Endothelial cell of umbilical vein (primary cell): ENCODE measurements at regions not wholly inside any gene's neighbourhood (a gene's known extent, or its start where the extent isn't known, plus 50 kb on each side); places are given as distances from the start of the nearest gene placed in this dataset.
A peak's percentile ranks its signal among the peaks of the same experiment; 100 is the strongest.

Experiments
- BruUV-seq: library from RNA; stranded (reverse); fragments of 400-500 nt; replicated peaks from 2 replicates; lab custom pipeline; 2021; lab: Mats Ljungman, UMichigan
- CTCF ChIA-PET: fragments of 300-600, 350-600 bp; sonication (Branson Sonifier 250); formaldehyde crosslinking; loops from one replicate; lab custom pipeline; 2021; ENCODE audit warnings: antibody characterized with exemption, inconsistent platforms; lab: Charles Lee
- POLR2A ChIA-PET: fragments of 300-600, 350-600 bp; sonication (Branson Sonifier 250); formaldehyde crosslinking; loops from one replicate; lab custom pipeline; 2021; ENCODE audit warnings: antibody characterized with exemption, inconsistent platforms; lab: Charles Lee
- DNase-seq: peaks from one replicate; pipeline ENCODE4 v3.0.0-alpha.2; 2011; ENCODE audit warnings: low read depth, low spot score
- FAIRE-seq: peaks from 2 replicates; lab custom pipeline; 2011; peaks lifted over from hg19 to GRCh38; lab: Jason Lieb, UNC
- H2AFZ ChIP-seq: 2 replicates; pipeline ENCODE4 v1.6.0; 2012; ENCODE audit warnings: low read depth, low read length, control low read depth, inconsistent platforms
- H3K27ac ChIP-seq: 2 replicates; pipeline ENCODE4 v1.5.1; 2011; ENCODE audit warnings: low read depth, mild to moderate bottlenecking, control low read depth, low read length, moderate library complexity; ENCODE audit not compliant: insufficient read depth
- H3K27me3 ChIP-seq, 2 experiments: 2 replicates each; pipeline versions ENCODE4 v1.6.0 to v1.6.1; 2011; ENCODE audit warnings: low read length in 2 of 2, mixed read lengths in 1 of 2; ENCODE audit not compliant: control insufficient read depth in 2 of 2, insufficient read depth in 2 of 2
- H3K36me3 ChIP-seq, 2 experiments: 2 replicates in 1 of 2; 3 replicates in 1 of 2; pipeline ENCODE4 v1.5.1; 2011; ENCODE audit warnings: low read length in 2 of 2, mild to moderate bottlenecking in 1 of 2, moderate library complexity in 1 of 2; ENCODE audit not compliant: control insufficient read depth in 2 of 2, insufficient read depth in 2 of 2; ENCODE audit errors: extremely low read depth in 1 of 2
- H3K4me1 ChIP-seq: 3 replicates; pipeline ENCODE4 v1.5.1; 2011; ENCODE audit warnings: mild to moderate bottlenecking, low read length; ENCODE audit not compliant: control insufficient read depth, insufficient read depth; ENCODE audit errors: extremely low read depth
- H3K4me2 ChIP-seq: 2 replicates; pipeline ENCODE4 v1.6.1; 2011; ENCODE audit warnings: low read length, control low read depth, mixed read lengths; ENCODE audit not compliant: insufficient read depth
- H3K4me3 ChIP-seq, 3 experiments: fragments of 200-600 bp in 1 of 3; sonication (generic), shearing (Covaris generic) in 1 of 3; replicated peaks in 1 of 3; 2 replicates each; pipeline ENCODE4 v1.5.1; 2011 to 2016; ENCODE audit warnings: control low read depth in 3 of 3, low read length in 3 of 3, mild to moderate bottlenecking in 2 of 3, inconsistent platforms in 1 of 3, low read depth in 1 of 3, moderate library complexity in 1 of 3; ENCODE audit not compliant: insufficient read depth in 1 of 3
- H3K79me2 ChIP-seq: 2 replicates; pipeline ENCODE4 v1.6.0; 2012; ENCODE audit warnings: low read length, inconsistent platforms; ENCODE audit not compliant: control insufficient read depth, insufficient read depth
- H3K9ac ChIP-seq: replicated peaks from 2 replicates; pipeline ENCODE3; 2011; ENCODE audit warnings: low read length, control low read depth; ENCODE audit not compliant: insufficient read depth; ENCODE audit errors: extremely low read depth
- H3K9me1 ChIP-seq: replicated peaks from 3 replicates; pipeline ENCODE4 v1.6.0; 2011; ENCODE audit warnings: mild to moderate bottlenecking, low read length; ENCODE audit not compliant: control insufficient read depth, insufficient read depth; ENCODE audit errors: extremely low read depth
- H3K9me3 ChIP-seq: replicated peaks from 2 replicates; pipeline ENCODE4 v1.5.1; 2012; ENCODE audit warnings: low read length, inconsistent platforms; ENCODE audit not compliant: control insufficient read depth, insufficient read depth
- H4K20me1 ChIP-seq: replicated peaks from 2 replicates; pipeline ENCODE3; 2011; ENCODE audit warnings: mild to moderate bottlenecking, low read length; ENCODE audit not compliant: control insufficient read depth, insufficient read depth; ENCODE audit errors: extremely low read depth
- CTCF ChIP-seq, 2 donors: IDR thresholded peaks; 1 replicate in 1 of 2; 2 replicates in 1 of 2; pipeline ENCODE4 v1.5.1; 2011; ENCODE audit warnings: low read length in 2 of 2, mild to moderate bottlenecking in 2 of 2, moderate library complexity in 2 of 2, control low read depth in 1 of 2, inconsistent platforms in 1 of 2, low read depth in 1 of 2; ENCODE audit not compliant: insufficient read depth in 1 of 2; ENCODE audit errors: extremely low read depth in 1 of 2
- EZH2 ChIP-seq: IDR thresholded peaks from 2 replicates; pipeline ENCODE4 v1.6.1; 2012; ENCODE audit warnings: borderline replicate concordance, low read depth, mild to moderate bottlenecking, moderate library complexity, low read length, inconsistent platforms; ENCODE audit not compliant: severe bottlenecking
- FOS ChIP-seq: IDR thresholded peaks from 2 replicates; pipeline ENCODE4 v1.6.1; 2011; ENCODE audit warnings: mild to moderate bottlenecking, low read length, moderate library complexity, borderline replicate concordance; ENCODE audit not compliant: insufficient read depth
- GATA2 ChIP-seq: IDR thresholded peaks from 2 replicates; pipeline ENCODE4 v1.7.0; 2011; ENCODE audit warnings: low read depth, mild to moderate bottlenecking, moderate library complexity, mixed read lengths, low read length; ENCODE audit not compliant: insufficient read length, insufficient read depth
- JUN ChIP-seq: IDR thresholded peaks from 2 replicates; pipeline ENCODE4 v1.6.1; 2011; ENCODE audit warnings: borderline replicate concordance, low read depth; ENCODE audit not compliant: insufficient read length, insufficient read depth
- MAX ChIP-seq: IDR thresholded peaks from 2 replicates; pipeline ENCODE4 v1.6.1; 2011; ENCODE audit not compliant: insufficient read depth, insufficient read length
- MYC ChIP-seq: IDR thresholded peaks from one replicate; pipeline ENCODE4 v1.6.1; 2011; ENCODE audit warnings: mild to moderate bottlenecking, low read depth, low read length
- POLR2A ChIP-seq: IDR thresholded peaks from 2 replicates; pipeline ENCODE4 v1.6.1; 2012; ENCODE audit warnings: low read depth, mild to moderate bottlenecking, control low read depth, low read length
- POLR2AphosphoS5 ChIP-seq: IDR thresholded peaks from 2 replicates; pipeline ENCODE4 v1.6.1; 2012; ENCODE audit warnings: low read depth, mild to moderate bottlenecking, control low read depth, low read length, moderate library complexity; ENCODE audit not compliant: insufficient read depth
- dilution Hi-C: fragments of 300-500 bp; cut with MboI; formaldehyde crosslinking; loops from one replicate; pipeline ENCODE4 v1.15.0; 2019; ENCODE audit warnings: low sequenced_read_pairs; ENCODE audit not compliant: extremely low pct_ligation_motif_present
- intact Hi-C: fragments of 100-400 bp; cut with micrococcal nuclease; formaldehyde crosslinking; loops from one replicate; pipeline ENCODE4 v1.10.0; 2022

- DNase-seq, result peak; percentile 10
- dilution Hi-C loops, result no loop called here
- intact Hi-C loops, result no loop called here
Observed at GRCh38 chr3:17911986-17912760, 169.7 kb upstream of the TBC1D5 start.

More at GRCh38 chr3:17911986-17912760, 169.7 kb upstream of the TBC1D5 start:
- ChIA-PET CTCF (no interaction called here), POLR2A (no interaction called here)
- Histone ChIP-seq H3K9me1 (no peaks in the 10 kb centered on the region), H3K4me2 (no peak overlapping the region), H3K4me1 (no peaks in the 10 kb centered on the region), H3K27me3 (no peaks in the 10 kb centered on the region), H3K79me2 (no peaks in the 10 kb centered on the region), H2AFZ (no peak overlapping the region), H3K27ac (no peak overlapping the region), H3K9ac (no peak overlapping the region), H4K20me1 (no peaks in the 10 kb centered on the region), H3K36me3 (no peaks in the 10 kb centered on the region), H3K4me3 (no peak overlapping the region), H3K9me3 (no peaks in the 10 kb centered on the region)
- BruUV-seq, result no TSS peak
- FAIRE-seq, result no peak
- no peak for TF ChIP-seq POLR2A
- no peak for TF ChIP-seq FOS
- TF ChIP-seq EZH2, result no peak
- TF ChIP-seq CTCF (IDR thresholded peaks at IDR 0.05; ENCODE audit: extremely low read depth in 1 of 2, insufficient read depth in 1 of 2, low read depth in 1 of 2, low read length in 2 of 2), result no peak
- no peak for TF ChIP-seq GATA2
- TF ChIP-seq POLR2AphosphoS5, result no peak
- no peak for TF ChIP-seq MAX
- TF ChIP-seq MYC, result no peak
- no peak for TF ChIP-seq JUN
